Astrocyte (in vitro differentiated cells and primary cell): ENCODE measurements at regions not wholly inside any gene's neighbourhood (a gene's known extent, or its start where the extent isn't known, plus 50 kb on each side); places are given as distances from the start of the nearest gene placed in this dataset.

ENCODE experiments used
- DNase-seq: peaks from one replicate; pipeline ENCODE4 v3.0.0-alpha.2; 2010; ENCODE audit warnings: low read depth
- FAIRE-seq: peaks from 2 replicates; lab custom pipeline; 2011; peaks lifted over from hg19 to GRCh38; lab: Jason Lieb, UNC
- H2AFZ ChIP-seq: 2 replicates; pipeline ENCODE4 v1.6.0; 2012; ENCODE audit warnings: low read depth, low read length, inconsistent platforms
- H3K27ac ChIP-seq: 2 replicates; pipeline ENCODE4 v1.5.1; 2011; ENCODE audit warnings: low read depth, low read length, inconsistent platforms
- H3K27me3 ChIP-seq: 2 replicates; pipeline ENCODE4 v1.6.0; 2011; ENCODE audit warnings: low read length, inconsistent platforms; ENCODE audit not compliant: insufficient read depth
- H3K36me3 ChIP-seq: 2 replicates; pipeline ENCODE4 v1.5.1; 2011; ENCODE audit warnings: low read length, inconsistent platforms; ENCODE audit not compliant: insufficient read depth
- H3K4me1 ChIP-seq: 2 replicates; pipeline ENCODE4 v1.5.1; 2011; ENCODE audit warnings: low read length, inconsistent platforms; ENCODE audit not compliant: insufficient read depth
- H3K4me2 ChIP-seq: 2 replicates; pipeline ENCODE4 v1.6.0; 2012; ENCODE audit warnings: low read length, inconsistent platforms
- H3K4me3 ChIP-seq: 2 replicates; pipeline ENCODE4 v1.5.1; 2011; ENCODE audit warnings: low read depth, mild to moderate bottlenecking, low read length, inconsistent platforms; ENCODE audit not compliant: insufficient read depth
- H3K79me2 ChIP-seq: 2 replicates; pipeline ENCODE4 v1.6.0; 2012; ENCODE audit warnings: mild to moderate bottlenecking, low read length, inconsistent platforms; ENCODE audit not compliant: insufficient read depth
- H3K9ac ChIP-seq: 2 replicates; pipeline ENCODE4 v1.6.0; 2012; ENCODE audit warnings: mild to moderate bottlenecking, low read length, inconsistent platforms
- H3K9me3 ChIP-seq: 2 replicates; pipeline ENCODE4 v1.5.1; 2012; ENCODE audit warnings: low read depth, mild to moderate bottlenecking, low read length, inconsistent platforms; ENCODE audit not compliant: insufficient read depth
- H4K20me1 ChIP-seq: 2 replicates; pipeline ENCODE4 v1.6.0; 2012; ENCODE audit warnings: low read length, inconsistent platforms; ENCODE audit not compliant: insufficient read depth
- H3K27ac Mint-ChIP-seq: one replicate; pipeline ENCODE4 v1.8.0; 2021; ENCODE audit warnings: mild to moderate bottlenecking, mixed read lengths; ENCODE audit not compliant: unreplicated experiment
- H3K27me3 Mint-ChIP-seq: one replicate; pipeline ENCODE4 v1.8.0; 2021; ENCODE audit warnings: low read depth, mixed read lengths; ENCODE audit not compliant: unreplicated experiment
- H3K36me3 Mint-ChIP-seq: one replicate; pipeline ENCODE4 v1.8.0; 2021; ENCODE audit warnings: low read depth, mixed read lengths; ENCODE audit not compliant: unreplicated experiment
- H3K4me1 Mint-ChIP-seq: one replicate; pipeline ENCODE4 v1.8.0; 2021; ENCODE audit warnings: low read depth, mixed read lengths; ENCODE audit not compliant: unreplicated experiment
- H3K4me3 Mint-ChIP-seq: one replicate; pipeline ENCODE4 v1.8.0; 2021; ENCODE audit warnings: mild to moderate bottlenecking, moderate library complexity, mixed read lengths; ENCODE audit not compliant: unreplicated experiment
- H3K9me3 Mint-ChIP-seq: one replicate; pipeline ENCODE4 v1.8.0; 2021; ENCODE audit warnings: mild to moderate bottlenecking, mixed read lengths; ENCODE audit not compliant: unreplicated experiment
- EZH2 ChIP-seq: IDR thresholded peaks from 2 replicates; pipeline ENCODE4 v1.6.1; 2012; ENCODE audit warnings: mild to moderate bottlenecking, low read length, inconsistent platforms; ENCODE audit not compliant: insufficient read depth
- TF ChIP-seq, protein P1 (sequence below): IDR thresholded peaks from 2 replicates; pipeline ENCODE4 v1.5.1; 2011; ENCODE audit warnings: low read depth, mild to moderate bottlenecking, inconsistent platforms, low read length, moderate library complexity; ENCODE audit not compliant: insufficient read depth

DNA sequence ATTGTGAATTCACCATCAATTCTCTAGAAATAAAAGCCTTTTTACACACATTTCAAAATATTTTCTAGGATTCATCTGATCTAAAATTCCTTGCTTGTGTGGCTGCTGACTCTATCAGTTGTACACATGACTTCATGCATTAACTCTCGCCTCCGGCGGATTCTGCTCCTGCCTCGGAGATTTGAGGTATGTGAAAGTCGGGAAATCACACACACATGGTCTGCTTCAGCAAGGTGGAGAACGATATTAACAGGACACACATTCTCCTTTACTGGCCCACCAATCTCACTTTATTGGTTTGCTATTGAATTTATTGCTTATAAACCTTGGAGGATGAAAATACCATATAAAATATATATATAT, 855.7 kb downstream of the SLITRK5 start:
- Histone ChIP-seq H3K27ac (no peak overlapping the region), H3K79me2 (no peaks in the 10 kb centered on the region), H2AFZ (no peak overlapping the region), H3K9ac (no peak overlapping the region), H3K4me1 (no peaks in the 10 kb centered on the region), H3K4me3 (no peak overlapping the region), H4K20me1 (no peaks in the 10 kb centered on the region), H3K27me3 (no peaks in the 10 kb centered on the region), H3K4me2 (no peak overlapping the region), H3K9me3 (no peaks in the 10 kb centered on the region), H3K36me3 (no peaks in the 10 kb centered on the region)
- DNase-seq: no peak
- Mint-ChIP-seq H3K27ac (no peak overlapping the region), H3K27me3 (no peaks in the 10 kb centered on the region), H3K4me1 (no peaks in the 10 kb centered on the region), H3K36me3 (no peaks in the 10 kb centered on the region), H3K4me3 (no peak overlapping the region), H3K9me3 (peaks cover 3% of the 10 kb centered on the region)
- TF ChIP-seq, protein P1, sequence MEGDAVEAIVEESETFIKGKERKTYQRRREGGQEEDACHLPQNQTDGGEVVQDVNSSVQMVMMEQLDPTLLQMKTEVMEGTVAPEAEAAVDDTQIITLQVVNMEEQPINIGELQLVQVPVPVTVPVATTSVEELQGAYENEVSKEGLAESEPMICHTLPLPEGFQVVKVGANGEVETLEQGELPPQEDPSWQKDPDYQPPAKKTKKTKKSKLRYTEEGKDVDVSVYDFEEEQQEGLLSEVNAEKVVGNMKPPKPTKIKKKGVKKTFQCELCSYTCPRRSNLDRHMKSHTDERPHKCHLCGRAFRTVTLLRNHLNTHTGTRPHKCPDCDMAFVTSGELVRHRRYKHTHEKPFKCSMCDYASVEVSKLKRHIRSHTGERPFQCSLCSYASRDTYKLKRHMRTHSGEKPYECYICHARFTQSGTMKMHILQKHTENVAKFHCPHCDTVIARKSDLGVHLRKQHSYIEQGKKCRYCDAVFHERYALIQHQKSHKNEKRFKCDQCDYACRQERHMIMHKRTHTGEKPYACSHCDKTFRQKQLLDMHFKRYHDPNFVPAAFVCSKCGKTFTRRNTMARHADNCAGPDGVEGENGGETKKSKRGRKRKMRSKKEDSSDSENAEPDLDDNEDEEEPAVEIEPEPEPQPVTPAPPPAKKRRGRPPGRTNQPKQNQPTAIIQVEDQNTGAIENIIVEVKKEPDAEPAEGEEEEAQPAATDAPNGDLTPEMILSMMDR: no peak
- TF ChIP-seq EZH2: no peak
- FAIRE-seq: no peak

DNA sequence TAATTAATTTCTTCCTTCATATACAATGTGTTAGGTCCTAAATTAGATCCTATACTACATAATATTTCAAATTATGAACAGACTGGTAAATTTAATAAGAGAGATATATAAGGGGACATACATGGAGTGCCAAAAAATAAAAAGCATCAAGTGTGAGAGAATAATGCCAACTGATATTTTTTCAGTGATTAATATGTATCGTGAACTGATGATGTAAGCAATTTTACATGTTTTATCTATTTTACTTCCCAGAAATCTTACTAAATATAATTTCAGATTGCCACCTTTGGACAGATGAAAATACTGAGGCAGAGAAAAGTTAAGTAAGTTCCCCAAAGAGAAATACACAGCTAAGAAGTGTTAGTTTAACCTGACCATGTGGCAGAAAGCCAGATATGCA, 870.8 kb downstream of the SLITRK5 start:
- Histone ChIP-seq H3K4me1 (no peaks in the 10 kb centered on the region), H2AFZ (no peak overlapping the region), H3K4me2 (no peak overlapping the region), H3K9me3 (no peaks in the 10 kb centered on the region), H3K9ac (no peak overlapping the region), H4K20me1 (no peaks in the 10 kb centered on the region), H3K79me2 (no peaks in the 10 kb centered on the region), H3K27ac (no peak overlapping the region), H3K36me3 (no peaks in the 10 kb centered on the region), H3K27me3 (no peaks in the 10 kb centered on the region), H3K4me3 (no peak overlapping the region)
- no peak overlapping the region for H3K27ac Mint-ChIP-seq
- no peaks in the 10 kb centered on the region for H3K36me3 Mint-ChIP-seq
- DNase-seq: no peak
- H3K27me3 Mint-ChIP-seq: no peaks in the 10 kb centered on the region
- H3K4me3 Mint-ChIP-seq: no peak overlapping the region
- no peak for TF ChIP-seq EZH2
- TF ChIP-seq, protein P1: no peak
- H3K4me1 Mint-ChIP-seq: no peaks in the 10 kb centered on the region
- FAIRE-seq: no peak
- H3K9me3 Mint-ChIP-seq: no peaks in the 10 kb centered on the region

DNA sequence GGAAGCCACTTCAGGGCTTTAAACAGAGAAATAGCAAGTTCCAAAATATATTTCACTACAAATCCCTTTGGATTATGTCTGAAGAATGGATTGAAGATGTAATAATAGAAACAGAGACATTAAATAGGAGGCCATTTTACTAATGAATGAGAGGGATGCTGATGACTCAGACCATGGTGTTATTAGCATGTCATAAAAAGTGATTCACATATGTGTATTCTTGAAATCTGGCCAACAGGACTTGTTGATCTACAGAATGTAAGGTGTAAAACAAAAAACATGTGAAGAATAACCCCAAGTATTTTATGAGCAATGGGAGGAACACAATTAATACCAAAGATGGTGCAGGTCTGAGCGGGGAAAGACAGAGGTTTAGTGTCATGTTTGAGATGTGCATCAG, 873.7 kb downstream of the SLITRK5 start:
- DNase-seq (no peak), FAIRE-seq (no peak)
- Mint-ChIP-seq H3K4me1 (no peaks in the 10 kb centered on the region), H3K9me3 (no peaks in the 10 kb centered on the region), H3K36me3 (no peaks in the 10 kb centered on the region), H3K27me3 (no peaks in the 10 kb centered on the region), H3K27ac (no peak overlapping the region), H3K4me3 (no peak overlapping the region)
- no peaks in the 10 kb centered on the region for H3K27me3 ChIP-seq
- no peak overlapping the region for H3K27ac ChIP-seq
- H2AFZ ChIP-seq: no peak overlapping the region
- no peak overlapping the region for H3K4me3 ChIP-seq
- H3K36me3 ChIP-seq: no peaks in the 10 kb centered on the region
- TF ChIP-seq EZH2: no peak
- TF ChIP-seq, protein P1: no peak
- no peaks in the 10 kb centered on the region for H3K4me1 ChIP-seq
- H3K4me2 ChIP-seq: no peak overlapping the region
- H3K79me2 ChIP-seq: no peaks in the 10 kb centered on the region
- H4K20me1 ChIP-seq: no peaks in the 10 kb centered on the region
- no peak overlapping the region for H3K9ac ChIP-seq
- H3K9me3 ChIP-seq: no peaks in the 10 kb centered on the region
